Suprapubic skin (tissue), 4 donors: ENCODE measurements at regions not wholly inside any gene's neighbourhood (a gene's known extent, or its start where the extent isn't known, plus 50 kb on each side); places are given as distances from the start of the nearest gene placed in this dataset.

ENCODE experiments used
- CTCF ChIP-seq, 2 donors: fragments of 200-600 bp in 1 of 2; fragments of 450-650 bp in 1 of 2; sonication (generic) in 1 of 2; IDR thresholded peaks; one replicate each; pipeline ENCODE4 v1.5.1; 2016 to 2019; ENCODE audit warnings: antibody characterized with exemption in 2 of 2, mild to moderate bottlenecking in 1 of 2, moderate library complexity in 1 of 2
- EP300 ChIP-seq: sonication (generic); formaldehyde crosslinking; IDR thresholded peaks from one replicate; pipeline ENCODE4 v1.6.1; 2017; ENCODE audit warnings: antibody characterized with exemption
- POLR2A ChIP-seq, 2 donors: fragments of 450-650 bp; IDR thresholded peaks; one replicate each; pipeline ENCODE4 v1.6.1; 2017; ENCODE audit warnings: antibody characterized with exemption in 2 of 2, mild to moderate bottlenecking in 2 of 2, moderate library complexity in 2 of 2
- POLR2AphosphoS5 ChIP-seq, 3 donors: sonication (generic); formaldehyde crosslinking; IDR thresholded peaks; one replicate each; pipeline ENCODE4 v1.6.1; 2017; ENCODE audit warnings: antibody characterized with exemption in 3 of 3

- TF ChIP-seq POLR2A (IDR thresholded peaks at IDR 0.05) = no peak
- TF ChIP-seq CTCF (IDR thresholded peaks at IDR 0.05) = no peak
- no peak for TF ChIP-seq EP300
- TF ChIP-seq POLR2AphosphoS5 (IDR thresholded peaks at IDR 0.05) = no peak
Observed at GRCh38 chr2:172364261-172364660, 63.1 kb upstream of the ITGA6 start.
